ENCODE measurements at regions not wholly inside any gene's neighbourhood (a gene's known extent, or its start where the extent isn't known, plus 50 kb on each side); places are given as distances from the start of the nearest gene placed in this dataset.

DNA sequence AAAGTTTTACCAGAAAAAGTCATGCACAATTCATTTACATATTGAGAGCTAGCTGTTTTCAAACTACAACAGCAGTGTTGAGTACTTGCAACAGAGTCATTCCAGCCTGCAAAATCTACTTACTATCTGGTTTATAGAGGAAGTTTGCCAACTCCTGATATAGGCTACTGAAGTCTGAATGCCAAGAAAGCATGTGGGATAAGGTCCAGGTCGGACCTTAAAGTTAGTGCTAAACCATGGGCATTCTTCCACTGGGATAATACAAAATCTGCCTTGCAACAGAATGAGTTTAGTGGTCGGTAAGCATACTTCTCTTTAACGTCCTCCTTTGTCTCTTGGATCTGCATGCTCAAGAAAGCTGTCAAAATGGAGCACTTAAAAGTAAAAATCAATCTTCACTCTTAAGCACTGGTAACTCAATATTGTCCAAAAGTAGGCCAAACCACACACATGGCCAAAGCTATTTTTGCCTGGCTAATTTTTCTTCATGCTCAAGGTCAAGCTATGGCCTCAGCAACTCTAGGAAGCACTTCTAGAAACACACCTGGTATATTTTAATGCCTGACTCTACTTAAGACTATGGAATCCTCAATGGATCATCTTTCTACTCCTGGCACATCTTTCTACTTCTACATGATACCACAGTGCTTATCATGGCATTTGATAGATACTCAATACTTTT lies 364.9 kb upstream of the KITLG start:
- Mint-ChIP-seq H3K27ac (no peak overlapping the region), H3K9me3 (no peaks in the 10 kb centered on the region), H3K27me3 (ENCODE audit: insufficient read depth) (peaks cover 4% of the 10 kb centered on the region), H3K4me3 (no peak overlapping the region), H3K36me3 (ENCODE audit: low read depth) (no peaks in the 10 kb centered on the region), H3K4me1 (ENCODE audit: low read depth) (no peaks in the 10 kb centered on the region)
- intact Hi-C loops (cut with micrococcal nuclease) = no loop called here
- no peak for DNase-seq (ENCODE audit: low spot score)

DNA sequence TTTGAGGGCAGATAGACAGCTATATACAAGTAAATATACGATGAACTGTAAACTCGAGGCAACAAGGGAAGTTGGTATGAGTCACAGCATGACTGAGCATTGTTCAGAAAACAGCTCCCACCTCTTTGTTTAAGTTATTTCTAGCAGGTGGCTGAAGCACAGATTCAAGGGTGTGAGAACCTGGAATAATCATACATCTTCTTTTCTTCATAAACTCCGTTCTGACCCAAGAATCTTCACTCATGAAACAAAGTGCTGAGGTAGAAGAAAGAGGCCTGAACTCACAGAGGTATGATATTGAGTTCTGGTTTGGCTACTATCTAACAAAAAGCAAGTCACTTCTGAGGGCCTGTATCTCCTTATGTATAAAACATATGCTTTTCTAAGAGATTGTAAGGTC lies 364.1 kb upstream of the KITLG start:
- H3K27me3 Mint-ChIP-seq (ENCODE audit: insufficient read depth) = peaks cover 4% of the 10 kb centered on the region
- H3K9me3 Mint-ChIP-seq = no peaks in the 10 kb centered on the region
- no peak overlapping the region for H3K4me3 Mint-ChIP-seq
- H3K27ac Mint-ChIP-seq = no peak overlapping the region
- DNase-seq (ENCODE audit: low spot score) = no peak
- intact Hi-C loops (cut with micrococcal nuclease) = no loop called here
- no peaks in the 10 kb centered on the region for H3K36me3 Mint-ChIP-seq (ENCODE audit: low read depth)
- no peaks in the 10 kb centered on the region for H3K4me1 Mint-ChIP-seq (ENCODE audit: low read depth)

DNA sequence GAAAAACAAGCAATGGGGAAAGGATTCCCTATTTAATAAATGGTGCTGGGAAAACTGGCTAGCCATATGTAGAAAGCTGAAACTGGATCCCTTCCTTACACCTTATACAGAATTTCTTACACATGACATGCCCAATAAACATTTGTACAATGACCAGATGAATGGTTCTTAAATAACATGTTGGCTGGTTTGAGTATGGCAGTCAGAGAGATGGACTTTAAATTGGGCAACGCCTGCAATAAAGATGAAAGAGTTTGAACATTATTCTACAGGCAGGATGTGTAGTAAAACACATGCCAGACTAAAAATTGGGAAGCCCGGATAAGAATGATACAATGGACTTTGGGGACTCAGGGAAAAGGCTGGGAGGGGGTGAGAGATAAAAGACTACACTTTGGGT lies 360.6 kb upstream of the KITLG start:
- Mint-ChIP-seq H3K4me1 (ENCODE audit: low read depth) (no peaks in the 10 kb centered on the region), H3K27me3 (ENCODE audit: insufficient read depth) (peaks cover 2% of the 10 kb centered on the region), H3K4me3 (no peak overlapping the region), H3K9me3 (no peaks in the 10 kb centered on the region), H3K27ac (no peak overlapping the region), H3K36me3 (ENCODE audit: low read depth) (no peaks in the 10 kb centered on the region)
- no peak for DNase-seq (ENCODE audit: low spot score)
- intact Hi-C loops (cut with micrococcal nuclease) = no loop called here

- H3K27me3 Mint-ChIP-seq (ENCODE audit: insufficient read depth) = no peaks in the 10 kb centered on the region
- no peak overlapping the region for H3K27ac Mint-ChIP-seq
- intact Hi-C loops (cut with micrococcal nuclease) = no loop called here
- no peak overlapping the region for H3K4me3 Mint-ChIP-seq
- no peaks in the 10 kb centered on the region for H3K36me3 Mint-ChIP-seq (ENCODE audit: low read depth)
- H3K9me3 Mint-ChIP-seq = no peaks in the 10 kb centered on the region
- no peaks in the 10 kb centered on the region for H3K4me1 Mint-ChIP-seq (ENCODE audit: low read depth)
- DNase-seq (ENCODE audit: low spot score) = no peak
These were observed 355.6 kb upstream of the KITLG start for GRCh38 chr12:88935856-88936255.

- H3K4me1 Mint-ChIP-seq (ENCODE audit: low read depth) = no peaks in the 10 kb centered on the region
- no peak for DNase-seq (ENCODE audit: low spot score)
- H3K9me3 Mint-ChIP-seq = no peaks in the 10 kb centered on the region
- intact Hi-C loops (cut with micrococcal nuclease) = no loop called here
- no peak overlapping the region for H3K4me3 Mint-ChIP-seq
- no peaks in the 10 kb centered on the region for H3K27me3 Mint-ChIP-seq (ENCODE audit: insufficient read depth)
- H3K36me3 Mint-ChIP-seq (ENCODE audit: low read depth) = no peaks in the 10 kb centered on the region
- H3K27ac Mint-ChIP-seq = no peak overlapping the region
These were observed 354.0 kb upstream of the KITLG start for GRCh38 chr12:88934163-88934747.

- Mint-ChIP-seq H3K36me3 (ENCODE audit: low read depth) (no peaks in the 10 kb centered on the region), H3K4me3 (no peak overlapping the region), H3K4me1 (ENCODE audit: low read depth) (no peaks in the 10 kb centered on the region), H3K9me3 (no peaks in the 10 kb centered on the region), H3K27me3 (ENCODE audit: insufficient read depth) (no peaks in the 10 kb centered on the region), H3K27ac (no peak overlapping the region)
- no peak for DNase-seq (ENCODE audit: low spot score)
- intact Hi-C loops (cut with micrococcal nuclease) = no loop called here
These were observed 352.2 kb upstream of the KITLG start for GRCh38 chr12:88932457-88932856.

- H3K27ac Mint-ChIP-seq = no peak overlapping the region
- H3K4me1 Mint-ChIP-seq (ENCODE audit: low read depth) = no peaks in the 10 kb centered on the region
- H3K9me3 Mint-ChIP-seq = no peaks in the 10 kb centered on the region
- DNase-seq (ENCODE audit: low spot score) = no peak
- no peaks in the 10 kb centered on the region for H3K36me3 Mint-ChIP-seq (ENCODE audit: low read depth)
- no peak overlapping the region for H3K4me3 Mint-ChIP-seq
- intact Hi-C loops (cut with micrococcal nuclease) = no loop called here
- H3K27me3 Mint-ChIP-seq (ENCODE audit: insufficient read depth) = no peaks in the 10 kb centered on the region
These were observed 351.3 kb upstream of the KITLG start for GRCh38 chr12:88931598-88931997.

- no peaks in the 10 kb centered on the region for H3K27me3 Mint-ChIP-seq (ENCODE audit: insufficient read depth)
- no peaks in the 10 kb centered on the region for H3K9me3 Mint-ChIP-seq
- intact Hi-C loops (cut with micrococcal nuclease) = no loop called here
- no peak overlapping the region for H3K27ac Mint-ChIP-seq
- no peak for DNase-seq (ENCODE audit: low spot score)
- H3K4me1 Mint-ChIP-seq (ENCODE audit: low read depth) = no peaks in the 10 kb centered on the region
- no peak overlapping the region for H3K4me3 Mint-ChIP-seq
- no peaks in the 10 kb centered on the region for H3K36me3 Mint-ChIP-seq (ENCODE audit: low read depth)
These were observed 345.2 kb upstream of the KITLG start for GRCh38 chr12:88925454-88925853.

GRCh38 chr12:88924162-88924561 lies 343.9 kb upstream of the KITLG start:
- H3K27me3 Mint-ChIP-seq (ENCODE audit: insufficient read depth) = no peaks in the 10 kb centered on the region
- H3K9me3 Mint-ChIP-seq = no peaks in the 10 kb centered on the region
- H3K4me1 Mint-ChIP-seq (ENCODE audit: low read depth) = no peaks in the 10 kb centered on the region
- no peak for DNase-seq (ENCODE audit: low spot score)
- H3K4me3 Mint-ChIP-seq = no peak overlapping the region
- intact Hi-C loops (cut with micrococcal nuclease) = no loop called here
- no peak overlapping the region for H3K27ac Mint-ChIP-seq
- no peaks in the 10 kb centered on the region for H3K36me3 Mint-ChIP-seq (ENCODE audit: low read depth)

DNA sequence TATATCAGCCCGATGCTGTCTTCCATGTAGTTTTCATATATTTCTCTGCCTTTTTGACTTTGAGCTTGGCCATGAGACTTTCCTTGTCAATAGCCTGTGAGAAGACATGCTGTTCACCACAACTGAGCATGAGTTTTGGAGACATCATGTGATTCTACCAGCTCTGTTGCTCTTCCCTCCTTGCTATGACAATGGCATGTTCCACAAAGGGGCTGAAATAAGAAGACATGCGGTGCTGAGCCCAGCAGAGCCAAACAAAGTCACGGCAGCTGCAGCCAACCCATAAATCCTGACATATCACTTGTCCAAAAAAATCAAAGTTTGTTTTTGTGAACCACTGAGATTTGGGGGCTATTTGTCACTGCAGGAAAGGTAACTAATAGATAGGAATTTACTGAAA lies 343.4 kb upstream of the KITLG start:
- Mint-ChIP-seq H3K36me3 (ENCODE audit: low read depth) (no peaks in the 10 kb centered on the region), H3K9me3 (no peaks in the 10 kb centered on the region), H3K27me3 (ENCODE audit: insufficient read depth) (no peaks in the 10 kb centered on the region), H3K4me1 (ENCODE audit: low read depth) (no peaks in the 10 kb centered on the region), H3K27ac (no peak overlapping the region), H3K4me3 (no peak overlapping the region)
- intact Hi-C loops (cut with micrococcal nuclease) = no loop called here
- no peak for DNase-seq (ENCODE audit: low spot score)

- Mint-ChIP-seq H3K9me3 (no peaks in the 10 kb centered on the region), H3K27ac (no peak overlapping the region), H3K27me3 (ENCODE audit: insufficient read depth) (no peaks in the 10 kb centered on the region), H3K4me3 (no peak overlapping the region), H3K36me3 (ENCODE audit: low read depth) (no peaks in the 10 kb centered on the region), H3K4me1 (ENCODE audit: low read depth) (no peaks in the 10 kb centered on the region)
- intact Hi-C loops (cut with micrococcal nuclease) = no loop called here
- no peak for DNase-seq (ENCODE audit: low spot score)
These were observed 342.5 kb upstream of the KITLG start for GRCh38 chr12:88922816-88923215.

GRCh38 chr12:88921890-88922532 lies 341.7 kb upstream of the KITLG start:
- Mint-ChIP-seq H3K4me3 (no peak overlapping the region), H3K27me3 (ENCODE audit: insufficient read depth) (no peaks in the 10 kb centered on the region), H3K36me3 (ENCODE audit: low read depth) (no peaks in the 10 kb centered on the region), H3K27ac (no peak overlapping the region), H3K9me3 (no peaks in the 10 kb centered on the region), H3K4me1 (ENCODE audit: low read depth) (no peaks in the 10 kb centered on the region)
- intact Hi-C loops (cut with micrococcal nuclease) = no loop called here
- no peak for DNase-seq (ENCODE audit: low spot score)

- no peaks in the 10 kb centered on the region for H3K9me3 Mint-ChIP-seq
- H3K27ac Mint-ChIP-seq = no peak overlapping the region
- no peak overlapping the region for H3K4me3 Mint-ChIP-seq
- H3K27me3 Mint-ChIP-seq (ENCODE audit: insufficient read depth) = no peaks in the 10 kb centered on the region
- no peak for DNase-seq (ENCODE audit: low spot score)
- H3K4me1 Mint-ChIP-seq (ENCODE audit: low read depth) = no peaks in the 10 kb centered on the region
- no peaks in the 10 kb centered on the region for H3K36me3 Mint-ChIP-seq (ENCODE audit: low read depth)
- intact Hi-C loops (cut with micrococcal nuclease) = no loop called here
These were observed 341.2 kb upstream of the KITLG start for GRCh38 chr12:88921434-88921833.

Measured in activated T-helper 1 cell treated with anti-CD3 and anti-CD28 coated beads, Interleukin-12 subunit alpha, Interleukin-12 subunit beta, Interleukin-2, Interleukin-4 antibody, amounts not matched to agents 30 ng/mL and 10 ng/mL and 1 ng/mL, durations not matched to agents 14 hours and 24 hours and 36 hours (primary cell).